Common myeloid progenitor, CD34-positive (primary cell): ENCODE measurements at regions not wholly inside any gene's neighbourhood (a gene's known extent, or its start where the extent isn't known, plus 50 kb on each side); places are given as distances from the start of the nearest gene placed in this dataset.
A peak's percentile ranks its signal among the peaks of the same experiment; 100 is the strongest.

Experiments
- CTCF ChIA-PET: fragments of 350-600 bp; sonication (Branson Sonifier 250); formaldehyde crosslinking; loops from one replicate; lab custom pipeline; 2021; ENCODE audit warnings: antibody characterized with exemption; lab: Charles Lee
- POLR2A ChIA-PET: fragments of 350-600 bp; sonication (Branson Sonifier 250); formaldehyde crosslinking; loops from one replicate; lab custom pipeline; 2021; ENCODE audit warnings: antibody characterized with exemption; lab: Charles Lee
- DNase-seq, 3 donors: peaks; one replicate each; pipeline versions ENCODE4 v3.0.0 to v3.0.0-alpha.2; 2013
- H3K27ac ChIP-seq, 2 experiments: 1 replicate in 1 of 2; 2 replicates in 1 of 2; pipeline ENCODE4 v1.7.0; 2013; ENCODE audit warnings: inconsistent platforms in 2 of 2, low read length in 2 of 2, mild to moderate bottlenecking in 2 of 2, low read depth in 1 of 2, moderate library complexity in 1 of 2; ENCODE audit not compliant: severe bottlenecking in 2 of 2, insufficient read depth in 1 of 2, poor library complexity in 1 of 2
- H3K27me3 ChIP-seq, 5 experiments: replicated peaks in 2 of 5; 1 replicate in 3 of 5; 2 replicates in 2 of 5; pipeline versions ENCODE4 v1.6.1 to v1.7.0; 2013; ENCODE audit warnings: low read length in 4 of 5, mild to moderate bottlenecking in 2 of 5, moderate library complexity in 2 of 5, inconsistent platforms in 1 of 5; ENCODE audit not compliant: insufficient read depth in 5 of 5, control insufficient read depth in 4 of 5
- H3K36me3 ChIP-seq, 4 experiments: 1 replicate in 2 of 4; 2 replicates in 2 of 4; pipeline versions ENCODE4 v1.6.1 to v1.7.0; 2013; ENCODE audit warnings: low read length in 3 of 4, control low read depth in 1 of 4, mild to moderate bottlenecking in 1 of 4; ENCODE audit not compliant: control insufficient read depth in 4 of 4, insufficient read depth in 4 of 4
- H3K4me1 ChIP-seq, 4 experiments: 1 replicate in 3 of 4; 2 replicates in 1 of 4; pipeline versions ENCODE4 v1.6.1 to v1.7.1; 2013; ENCODE audit warnings: low read length in 3 of 4, mild to moderate bottlenecking in 3 of 4, control low read depth in 1 of 4, inconsistent platforms in 1 of 4, moderate library complexity in 1 of 4; ENCODE audit not compliant: control insufficient read depth in 4 of 4, insufficient read depth in 4 of 4; ENCODE audit errors: control extremely low read depth in 1 of 4
- H3K4me3 ChIP-seq, 7 experiments: 1 replicate in 4 of 7; 2 replicates in 3 of 7; pipeline versions ENCODE4 v1.5.1 to v1.7.0; 2013; ENCODE audit warnings: mild to moderate bottlenecking in 7 of 7, low read length in 6 of 7, moderate library complexity in 6 of 7, inconsistent platforms in 2 of 7, low read depth in 2 of 7, control low read depth in 1 of 7; ENCODE audit not compliant: insufficient read depth in 4 of 7, control insufficient read depth in 1 of 7; ENCODE audit errors: extremely low read depth in 1 of 7
- H3K9me3 ChIP-seq, 5 experiments: 1 replicate in 4 of 5; 2 replicates in 1 of 5; pipeline versions ENCODE4 v1.6.1 to v1.7.1; 2013; ENCODE audit warnings: low read length in 4 of 5, mild to moderate bottlenecking in 2 of 5, inconsistent platforms in 1 of 5, low read depth in 1 of 5, moderate library complexity in 1 of 5; ENCODE audit not compliant: control insufficient read depth in 4 of 5, insufficient read depth in 2 of 5; ENCODE audit errors: control extremely low read depth in 1 of 5
- WGBS: methylation state at CpG from one replicate; pipeline ENCODE4 v1.1.5; 2013; ENCODE audit not compliant: insufficient coverage; 5-methylcytosine and 5-hydroxymethylcytosine counted together

- CTCF ChIA-PET: no interaction called here
Observed at GRCh38 chr13:80040196-80040980, 300.5 kb downstream of the SPRY2 start.

GRCh38 chr13:80039000-80039399 is 301.9 kb downstream of the SPRY2 start:
- H3K4me3 ChIP-seq: no peak overlapping the region
- CTCF ChIA-PET: interaction anchor here (0.9 kb wide), 1 partner anchor 10 kb away, joined by 3 read pairs; no protein-coding TSS in a partner anchor
- POLR2A ChIA-PET: no interaction called here
- DNase-seq: no peak
- H3K9me3 ChIP-seq: no peaks in the 10 kb centered on the region
- H3K4me1 ChIP-seq: peaks cover 0 to 19% (median 2%) of the 10 kb centered on the region in 4 experiments
- H3K27me3 ChIP-seq: no peaks in the 10 kb centered on the region
- WGBS: no CpG with 5 or more reads among the region's 1 CpG
- no peak overlapping the region for H3K27ac ChIP-seq
- no peaks in the 10 kb centered on the region for H3K36me3 ChIP-seq

More at GRCh38 chr13:80040196-80040980, 300.5 kb downstream of the SPRY2 start:
- Histone ChIP-seq H3K36me3 (no peaks in the 10 kb centered on the region), H3K9me3 (no peaks in the 10 kb centered on the region), H3K27ac (no peak overlapping the region), H3K4me1 (peaks cover 0 to 19% (median 2%) of the 10 kb centered on the region in 4 experiments), H3K4me3 (no peak overlapping the region), H3K27me3 (no peaks in the 10 kb centered on the region)
- 100% methylated on average over 1 of the region's 4 CpGs for WGBS
- no peak for DNase-seq
- POLR2A ChIA-PET: no interaction called here

GRCh38 chr13:80038371-80038770 is 302.6 kb downstream of the SPRY2 start:
- Histone ChIP-seq H3K9me3 (no peaks in the 10 kb centered on the region), H3K4me3 (no peak overlapping the region), H3K27me3 (no peaks in the 10 kb centered on the region), H3K4me1 (peaks cover 0 to 19% (median 2%) of the 10 kb centered on the region in 4 experiments), H3K36me3 (no peaks in the 10 kb centered on the region), H3K27ac (no peak overlapping the region)
- ChIA-PET POLR2A (no interaction called here), CTCF (interaction anchor here (0.9 kb wide), 1 partner anchor 11 kb away, joined by 3 read pairs; no protein-coding TSS in a partner anchor)
- DNase-seq: no peak

- POLR2A ChIA-PET: no interaction called here
- no peaks in the 10 kb centered on the region for H3K27me3 ChIP-seq
- no peaks in the 10 kb centered on the region for H3K36me3 ChIP-seq
- H3K4me1 ChIP-seq: peaks cover 0 to 19% (median 2%) of the 10 kb centered on the region in 4 experiments
- DNase-seq: peak in 1 of 3 donors; percentile 6
- H3K4me3 ChIP-seq: no peak overlapping the region
- H3K9me3 ChIP-seq: no peaks in the 10 kb centered on the region
- CTCF ChIA-PET: no interaction called here
- no peak overlapping the region for H3K27ac ChIP-seq
- WGBS: no CpG with 5 or more reads among the region's 2 CpGs
Observed at GRCh38 chr13:80037505-80037888, 303.4 kb downstream of the SPRY2 start.

- WGBS: 0% methylated on average over 2 of the region's 2 CpGs
- Histone ChIP-seq H3K4me3 (no peak overlapping the region), H3K27me3 (no peaks in the 10 kb centered on the region), H3K9me3 (no peaks in the 10 kb centered on the region), H3K36me3 (no peaks in the 10 kb centered on the region), H3K4me1 (peaks cover 0 to 19% (median 2%) of the 10 kb centered on the region in 4 experiments), H3K27ac (no peak overlapping the region)
- peak; percentile 68 to 90 (median 83) for DNase-seq
- CTCF ChIA-PET: interaction anchor here (1.4 to 1.7 kb wide), 2 partner anchors 13 to 18 kb away, joined by 3 to 4 read pairs; no protein-coding TSS in a partner anchor
- POLR2A ChIA-PET: no interaction called here
Observed at GRCh38 chr13:80036845-80037504, 304.0 kb downstream of the SPRY2 start.

GRCh38 chr13:80035096-80035495 is 305.8 kb downstream of the SPRY2 start:
- no peak overlapping the region for H3K4me3 ChIP-seq
- H3K27ac ChIP-seq: no peak overlapping the region
- DNase-seq: no peak
- H3K27me3 ChIP-seq: no peaks in the 10 kb centered on the region
- POLR2A ChIA-PET: no interaction called here
- H3K4me1 ChIP-seq: peaks cover 0 to 19% (median 2%) of the 10 kb centered on the region in 4 experiments
- H3K36me3 ChIP-seq: no peaks in the 10 kb centered on the region
- no peaks in the 10 kb centered on the region for H3K9me3 ChIP-seq
- WGBS: 100% methylated on average over 1 of the region's 1 CpG
- CTCF ChIA-PET: interaction anchor here (1.4 to 1.7 kb wide), 2 partner anchors 11 to 12 kb away, joined by 3 to 4 read pairs; no protein-coding TSS in a partner anchor

GRCh38 chr13:80033951-80034350 is 307.0 kb downstream of the SPRY2 start:
- ChIA-PET POLR2A (no interaction called here), CTCF (interaction anchor here (1.4 kb wide), 1 partner anchor 11 kb away, joined by 4 read pairs; no protein-coding TSS in a partner anchor)
- Histone ChIP-seq H3K4me3 (no peak overlapping the region), H3K9me3 (no peaks in the 10 kb centered on the region), H3K4me1 (peaks cover 0 to 19% (median 2%) of the 10 kb centered on the region in 4 experiments), H3K27ac (no peak overlapping the region), H3K27me3 (no peaks in the 10 kb centered on the region), H3K36me3 (no peaks in the 10 kb centered on the region)
- no peak for DNase-seq
- 100% methylated on average over 1 of the region's 2 CpGs for WGBS
